Liver (tissue), 8 donors: ENCODE measurements at regions not wholly inside any gene's neighbourhood (a gene's known extent, or its start where the extent isn't known, plus 50 kb on each side); places are given as distances from the start of the nearest gene placed in this dataset.

Experiments
- DNase-seq: peaks from one replicate; pipeline ENCODE4 v3.0.0-alpha.2; 2017; ENCODE audit warnings: low spot score
- H3K27ac ChIP-seq, 2 donors: one replicate each; pipeline ENCODE4 v1.7.0; 2013; ENCODE audit warnings: inconsistent platforms in 2 of 2, low read length in 2 of 2, control low read depth in 1 of 2, low read depth in 1 of 2, mild to moderate bottlenecking in 1 of 2
- H3K27me3 ChIP-seq, 4 donors: one replicate each; pipeline versions ENCODE4 v1.6.1 to v1.7.0; 2013; ENCODE audit warnings: low read length in 3 of 4, inconsistent platforms in 1 of 4, mild to moderate bottlenecking in 1 of 4, moderate library complexity in 1 of 4; ENCODE audit not compliant: control insufficient read depth in 4 of 4, insufficient read depth in 4 of 4
- H3K36me3 ChIP-seq, 4 donors: one replicate each; pipeline versions ENCODE4 v1.6.1 to v1.7.0; 2013; ENCODE audit warnings: low read length in 3 of 4, mild to moderate bottlenecking in 3 of 4, low read depth in 1 of 4, moderate library complexity in 1 of 4; ENCODE audit not compliant: control insufficient read depth in 4 of 4, insufficient read depth in 3 of 4
- H3K4me1 ChIP-seq, 4 donors: one replicate each; pipeline versions ENCODE4 v1.6.1 to v1.7.0; 2013; ENCODE audit warnings: low read length in 3 of 4, mild to moderate bottlenecking in 3 of 4, moderate library complexity in 1 of 4; ENCODE audit not compliant: control insufficient read depth in 4 of 4, insufficient read depth in 4 of 4
- H3K4me3 ChIP-seq, 3 donors: one replicate each; pipeline versions ENCODE4 v1.6.1 to v1.7.0; 2013; ENCODE audit warnings: low read length in 3 of 3, control low read depth in 1 of 3, low read depth in 1 of 3, mild to moderate bottlenecking in 1 of 3
- H3K9ac ChIP-seq, 2 donors: one replicate each; pipeline ENCODE4 v1.7.0; 2013; ENCODE audit warnings: low read length in 2 of 2, mild to moderate bottlenecking in 2 of 2, moderate library complexity in 2 of 2, control low read depth in 1 of 2, low read depth in 1 of 2
- H3K9me3 ChIP-seq, 4 donors: one replicate each; pipeline versions ENCODE4 v1.6.1 to v1.7.0; 2013; ENCODE audit warnings: low read length in 3 of 4; ENCODE audit not compliant: control insufficient read depth in 4 of 4
- FOXA1 ChIP-seq: IDR thresholded peaks from 2 replicates; pipeline ENCODE4 v1.6.1; 2016; ENCODE audit warnings: antibody characterized with exemption
- FOXA2 ChIP-seq: IDR thresholded peaks from 2 replicates; pipeline ENCODE4 v1.6.1; 2016; ENCODE audit warnings: antibody characterized with exemption
- GABPA ChIP-seq, 2 donors: IDR thresholded peaks in 1 of 2; conservative IDR thresholded peaks in 1 of 2; 2 replicates each; pipeline ENCODE4 v1.6.1; 2016; ENCODE audit warnings: antibody characterized with exemption in 2 of 2, mild to moderate bottlenecking in 1 of 2, moderate library complexity in 1 of 2
- HNF4G ChIP-seq: IDR thresholded peaks from 2 replicates; pipeline ENCODE4 v1.6.1; 2016; ENCODE audit warnings: antibody characterized with exemption
- NR2F2 ChIP-seq: IDR thresholded peaks from 2 replicates; pipeline ENCODE4 v1.6.1; 2016; ENCODE audit warnings: antibody characterized with exemption
- RAD21 ChIP-seq, 2 donors: IDR thresholded peaks; 2 replicates each; pipeline ENCODE4 v1.6.1; 2016; ENCODE audit warnings: antibody characterized with exemption in 2 of 2, mild to moderate bottlenecking in 2 of 2
- RXRA ChIP-seq, 2 donors: IDR thresholded peaks; 2 replicates each; pipeline ENCODE4 v1.6.1; 2017 to 2018; ENCODE audit warnings: antibody characterized with exemption in 2 of 2, mild to moderate bottlenecking in 1 of 2
- SP1 ChIP-seq: IDR thresholded peaks from 2 replicates; pipeline ENCODE4 v1.6.1; 2018; ENCODE audit warnings: antibody characterized with exemption, mild to moderate bottlenecking
- YY1 ChIP-seq: IDR thresholded peaks from 2 replicates; pipeline ENCODE4 v1.6.1; 2016; ENCODE audit warnings: antibody characterized with exemption, mild to moderate bottlenecking
- WGBS: extraction: QIAGEN DNeasy Blood & Tissue Kit; methylation state at CpG from one replicate; pipeline ENCODE4 v1.1.7; 2013; 5-methylcytosine and 5-hydroxymethylcytosine counted together
- TF ChIP-seq, protein P1 (sequence below): fragments of 150-350 bp; IDR thresholded peaks from 2 replicates; pipeline ENCODE4 v1.5.1; 2017; ENCODE audit warnings: improper control_type of control experiment, low read depth, low read length; ENCODE audit not compliant: missing input control
- TF ChIP-seq, protein P2 (sequence below): IDR thresholded peaks from 2 replicates; pipeline ENCODE4 v1.6.1; 2016; ENCODE audit warnings: antibody characterized with exemption
- TF ChIP-seq, protein P3 (sequence below): IDR thresholded peaks from 2 replicates; pipeline ENCODE4 v1.6.1; 2016; ENCODE audit warnings: antibody characterized with exemption
- TF ChIP-seq, protein P4 (sequence below): IDR thresholded peaks from 2 replicates; pipeline ENCODE4 v1.6.1; 2016; ENCODE audit warnings: antibody characterized with exemption
- donor health status: healthy.
- donor health status: healthy.
- donor health status: healthy.
- donor health status: healthy.
- donor health status: healthy.

DNA sequence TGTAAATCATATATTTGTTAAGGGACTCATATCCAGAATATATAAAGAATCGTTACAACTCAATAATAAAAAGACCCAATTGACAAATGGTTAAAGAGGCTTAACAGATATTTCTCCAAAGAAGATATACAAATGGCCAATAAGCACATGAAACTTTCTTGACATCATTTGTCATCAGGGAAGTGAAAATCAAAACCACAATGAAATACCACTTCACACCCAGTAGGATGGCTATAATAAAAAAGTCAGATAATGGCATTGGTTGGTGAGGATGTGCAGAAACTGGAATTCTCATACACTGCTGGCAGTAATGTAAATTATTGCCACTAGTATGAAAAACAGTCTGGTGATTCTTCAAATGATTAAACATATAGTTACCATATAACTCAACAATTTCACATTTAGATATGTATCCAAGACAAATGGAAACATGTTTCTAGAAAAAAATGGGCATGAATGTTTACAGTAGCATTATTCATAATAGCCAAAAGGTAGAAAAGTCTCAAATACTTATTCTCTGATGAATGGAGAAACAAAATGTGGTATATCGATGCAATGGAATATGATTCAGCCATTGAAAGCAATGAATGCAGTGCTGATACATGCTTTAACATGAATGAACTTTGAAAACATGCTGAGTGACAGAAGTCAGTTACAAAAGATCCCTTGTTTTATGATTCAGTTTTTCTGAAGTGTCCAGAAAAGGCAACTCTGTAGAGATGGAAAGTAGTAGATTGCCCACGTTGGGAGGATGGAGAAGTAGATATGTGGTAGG lies 304.6 kb upstream of the ZEB2 start (continued):
- TF ChIP-seq, protein P1, sequence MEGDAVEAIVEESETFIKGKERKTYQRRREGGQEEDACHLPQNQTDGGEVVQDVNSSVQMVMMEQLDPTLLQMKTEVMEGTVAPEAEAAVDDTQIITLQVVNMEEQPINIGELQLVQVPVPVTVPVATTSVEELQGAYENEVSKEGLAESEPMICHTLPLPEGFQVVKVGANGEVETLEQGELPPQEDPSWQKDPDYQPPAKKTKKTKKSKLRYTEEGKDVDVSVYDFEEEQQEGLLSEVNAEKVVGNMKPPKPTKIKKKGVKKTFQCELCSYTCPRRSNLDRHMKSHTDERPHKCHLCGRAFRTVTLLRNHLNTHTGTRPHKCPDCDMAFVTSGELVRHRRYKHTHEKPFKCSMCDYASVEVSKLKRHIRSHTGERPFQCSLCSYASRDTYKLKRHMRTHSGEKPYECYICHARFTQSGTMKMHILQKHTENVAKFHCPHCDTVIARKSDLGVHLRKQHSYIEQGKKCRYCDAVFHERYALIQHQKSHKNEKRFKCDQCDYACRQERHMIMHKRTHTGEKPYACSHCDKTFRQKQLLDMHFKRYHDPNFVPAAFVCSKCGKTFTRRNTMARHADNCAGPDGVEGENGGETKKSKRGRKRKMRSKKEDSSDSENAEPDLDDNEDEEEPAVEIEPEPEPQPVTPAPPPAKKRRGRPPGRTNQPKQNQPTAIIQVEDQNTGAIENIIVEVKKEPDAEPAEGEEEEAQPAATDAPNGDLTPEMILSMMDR = no peak
- TF ChIP-seq FOXA1 = no peak
- TF ChIP-seq, protein P2, sequence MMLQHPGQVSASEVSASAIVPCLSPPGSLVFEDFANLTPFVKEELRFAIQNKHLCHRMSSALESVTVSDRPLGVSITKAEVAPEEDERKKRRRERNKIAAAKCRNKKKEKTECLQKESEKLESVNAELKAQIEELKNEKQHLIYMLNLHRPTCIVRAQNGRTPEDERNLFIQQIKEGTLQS = no peak
- TF ChIP-seq GABPA (IDR thresholded peaks at IDR 0.05 in 1 of 2, conservative IDR thresholded peaks at IDR 0.05 in 1 of 2) = no peak
- no peak for TF ChIP-seq SP1
- no peak for TF ChIP-seq FOXA2
- TF ChIP-seq NR2F2 = no peak

DNA sequence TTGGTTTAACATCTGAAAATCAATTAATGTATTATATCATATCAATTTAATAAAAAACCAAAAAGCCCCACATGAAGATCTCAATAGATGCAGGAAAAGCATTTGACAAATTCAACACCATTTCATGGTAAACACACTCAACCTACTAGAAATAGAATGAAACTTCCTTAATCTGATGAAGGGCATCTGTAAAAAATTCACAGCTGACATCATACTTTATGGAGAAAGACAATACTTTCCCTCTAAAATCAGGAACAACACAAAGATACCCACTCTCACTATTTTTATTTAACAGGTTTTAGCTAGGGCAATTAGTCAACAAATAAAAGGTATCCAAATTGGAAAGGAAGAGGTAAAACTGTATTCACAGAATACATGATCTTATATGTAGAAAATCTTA lies 303.0 kb upstream of the ZEB2 start:
- H3K4me3 ChIP-seq = no peak overlapping the region
- H3K27ac ChIP-seq = no peak overlapping the region
- H3K36me3 ChIP-seq = no peaks in the 10 kb centered on the region
- no peaks in the 10 kb centered on the region for H3K4me1 ChIP-seq
- no peak for DNase-seq
- H3K9me3 ChIP-seq = peaks cover 0 to 5% (median 0%) of the 10 kb centered on the region in 4 donors
- no peaks in the 10 kb centered on the region for H3K27me3 ChIP-seq
- H3K9ac ChIP-seq = no peak overlapping the region
- TF ChIP-seq FOXA2 = no peak

DNA sequence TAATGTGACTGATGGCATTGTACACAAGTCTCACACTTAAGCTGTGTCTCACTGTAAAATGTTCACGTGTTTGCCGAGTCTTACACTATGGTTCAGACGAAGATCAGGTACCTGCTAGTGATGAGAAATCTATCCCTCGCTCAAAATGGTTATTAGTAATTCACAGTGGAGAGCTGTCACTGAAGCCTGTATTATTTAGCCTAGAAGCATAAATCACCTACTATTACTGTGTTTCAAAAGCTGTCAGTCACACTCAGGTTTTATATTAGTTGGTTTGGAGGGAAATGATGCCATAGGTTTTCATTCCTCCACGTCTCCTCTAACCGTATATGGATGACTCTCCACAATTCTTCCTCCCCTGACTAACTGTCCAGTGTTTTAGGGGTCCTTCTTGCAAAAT lies 292.4 kb upstream of the ZEB2 start:
- no peak overlapping the region for H3K27ac ChIP-seq
- H3K27me3 ChIP-seq = no peaks in the 10 kb centered on the region
- H3K9me3 ChIP-seq = no peaks in the 10 kb centered on the region
- H3K4me3 ChIP-seq = no peak overlapping the region
- H3K36me3 ChIP-seq = no peaks in the 10 kb centered on the region
- H3K4me1 ChIP-seq = no peaks in the 10 kb centered on the region
- DNase-seq = no peak
- TF ChIP-seq, protein P3, sequence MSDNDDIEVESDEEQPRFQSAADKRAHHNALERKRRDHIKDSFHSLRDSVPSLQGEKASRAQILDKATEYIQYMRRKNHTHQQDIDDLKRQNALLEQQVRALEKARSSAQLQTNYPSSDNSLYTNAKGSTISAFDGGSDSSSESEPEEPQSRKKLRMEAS = no peak
- TF ChIP-seq YY1 (no peak), HNF4G (no peak), NR2F2 (no peak), RAD21 (IDR thresholded peaks at IDR 0.05) (no peak), RXRA (IDR thresholded peaks at IDR 0.05) (no peak)
- TF ChIP-seq, protein P2 = no peak
- TF ChIP-seq, protein P4, sequence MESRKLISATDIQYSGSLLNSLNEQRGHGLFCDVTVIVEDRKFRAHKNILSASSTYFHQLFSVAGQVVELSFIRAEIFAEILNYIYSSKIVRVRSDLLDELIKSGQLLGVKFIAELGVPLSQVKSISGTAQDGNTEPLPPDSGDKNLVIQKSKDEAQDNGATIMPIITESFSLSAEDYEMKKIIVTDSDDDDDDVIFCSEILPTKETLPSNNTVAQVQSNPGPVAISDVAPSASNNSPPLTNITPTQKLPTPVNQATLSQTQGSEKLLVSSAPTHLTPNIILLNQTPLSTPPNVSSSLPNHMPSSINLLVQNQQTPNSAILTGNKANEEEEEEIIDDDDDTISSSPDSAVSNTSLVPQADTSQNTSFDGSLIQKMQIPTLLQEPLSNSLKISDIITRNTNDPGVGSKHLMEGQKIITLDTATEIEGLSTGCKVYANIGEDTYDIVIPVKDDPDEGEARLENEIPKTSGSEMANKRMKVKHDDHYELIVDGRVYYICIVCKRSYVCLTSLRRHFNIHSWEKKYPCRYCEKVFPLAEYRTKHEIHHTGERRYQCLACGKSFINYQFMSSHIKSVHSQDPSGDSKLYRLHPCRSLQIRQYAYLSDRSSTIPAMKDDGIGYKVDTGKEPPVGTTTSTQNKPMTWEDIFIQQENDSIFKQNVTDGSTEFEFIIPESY = no peak
- H3K9ac ChIP-seq = no peak overlapping the region
- WGBS = 92% methylated on average over 6 of the region's 6 CpGs
